CD1c-positive myeloid dendritic cell (primary cell): ENCODE measurements at regions not wholly inside any gene's neighbourhood (a gene's known extent, or its start where the extent isn't known, plus 50 kb on each side); places are given as distances from the start of the nearest gene placed in this dataset.
"Not testable (repeated sequence)": the region's sequence is repeated elsewhere in the genome, so short reads cannot be mapped to it uniquely, and the experiment has no call there.

Experiments
- DNase-seq: peaks from one replicate; pipeline ENCODE4 v3.0.0-alpha.2; 2016; ENCODE audit errors: extremely low spot score

DNA sequence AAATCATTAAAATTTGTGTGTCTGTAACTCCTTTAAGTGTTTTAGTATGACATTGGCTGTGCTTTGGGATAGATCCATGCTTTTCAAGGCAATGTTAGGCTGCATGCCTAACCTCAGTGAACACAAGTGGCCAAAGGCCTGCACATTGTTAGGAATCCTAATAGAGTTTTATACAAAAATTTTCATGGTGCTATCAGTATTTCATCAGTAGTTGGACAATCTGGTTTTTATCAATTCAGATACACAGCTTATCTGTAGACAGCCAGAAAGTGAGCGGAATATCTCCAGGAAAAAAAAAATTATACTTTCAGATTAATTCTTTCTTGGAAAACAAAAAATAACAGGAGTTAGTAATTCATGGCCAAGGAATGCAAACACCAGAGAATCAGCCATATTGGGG, 324.0 kb upstream of the PDE3A start:
- DNase-seq = no peak

DNA sequence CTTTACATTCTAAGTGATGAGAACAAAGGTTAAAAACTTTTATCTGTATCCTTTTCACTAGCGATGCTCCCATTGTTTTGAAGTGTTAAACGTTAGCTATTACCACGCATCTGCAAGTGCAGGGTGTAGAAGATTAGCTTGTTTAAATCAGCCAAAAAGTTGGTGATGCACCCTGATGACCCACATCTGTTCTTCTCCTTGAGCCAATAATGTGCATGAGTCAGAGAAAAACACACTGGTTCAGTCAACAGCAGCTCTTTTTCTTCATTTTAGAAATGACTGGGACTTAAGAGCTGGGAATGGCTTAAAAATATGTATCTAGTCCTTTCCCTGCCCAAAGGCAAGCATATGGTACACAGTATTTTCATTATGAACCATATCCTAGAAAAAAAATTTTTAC, 323.5 kb upstream of the PDE3A start:
- no peak for DNase-seq

DNA sequence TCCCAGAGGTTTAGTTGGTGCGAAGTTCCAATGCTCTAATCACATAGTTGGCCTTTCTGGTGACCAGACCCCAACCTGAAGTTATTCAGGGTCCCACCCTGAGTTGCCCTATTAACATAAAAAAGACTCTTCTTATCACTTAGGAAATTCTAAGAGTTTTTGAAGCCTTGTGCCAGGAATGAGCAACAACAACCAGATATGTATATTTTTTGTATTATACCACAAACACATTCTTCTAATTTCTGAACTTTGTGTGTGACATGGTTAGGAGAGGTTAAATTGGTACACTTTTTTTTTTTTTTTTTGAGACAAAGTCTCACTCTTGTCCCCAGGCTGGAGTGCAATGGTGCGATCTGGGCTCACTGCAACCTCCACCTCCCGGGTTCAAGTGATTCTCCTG, 320.4 kb upstream of the PDE3A start:
- DNase-seq = no peak

DNA sequence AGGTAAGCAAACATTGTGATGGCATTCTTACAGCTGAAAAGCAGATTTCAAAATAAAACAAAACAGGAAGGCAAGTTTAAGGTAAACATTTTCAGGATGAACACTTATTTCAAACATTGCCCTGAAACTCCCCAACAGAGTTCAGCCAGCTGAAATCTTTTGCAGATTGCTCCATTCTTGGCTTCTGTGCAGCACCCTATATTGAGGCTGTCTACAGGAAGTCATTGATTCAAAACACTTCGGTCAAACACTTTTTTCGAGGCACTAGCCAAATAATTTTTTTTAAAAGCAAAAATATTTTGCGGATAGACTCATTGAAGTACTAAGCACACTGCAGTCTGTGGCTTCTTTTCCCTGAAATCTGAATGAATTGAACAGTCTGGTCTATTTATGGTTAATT, 318.1 kb upstream of the PDE3A start:
- no peak for DNase-seq

DNA sequence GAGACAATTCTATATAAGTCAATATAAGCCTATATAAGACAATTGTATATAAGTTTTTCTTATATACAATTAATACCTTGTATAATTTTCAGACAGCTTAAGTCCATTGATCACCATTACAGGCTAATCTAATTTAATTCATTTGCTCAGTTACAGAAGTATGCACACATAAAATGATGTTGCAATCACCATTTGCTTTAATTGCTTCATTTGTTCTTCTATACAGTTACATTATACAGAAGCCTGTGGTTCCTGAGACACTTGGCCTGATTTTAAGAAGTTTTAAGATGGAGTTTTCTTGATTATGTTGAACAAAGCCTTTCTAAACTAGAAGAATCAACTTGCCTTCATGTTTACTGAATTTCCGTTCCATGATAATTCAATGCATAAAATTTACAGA, 314.6 kb upstream of the PDE3A start:
- no peak for DNase-seq

DNA sequence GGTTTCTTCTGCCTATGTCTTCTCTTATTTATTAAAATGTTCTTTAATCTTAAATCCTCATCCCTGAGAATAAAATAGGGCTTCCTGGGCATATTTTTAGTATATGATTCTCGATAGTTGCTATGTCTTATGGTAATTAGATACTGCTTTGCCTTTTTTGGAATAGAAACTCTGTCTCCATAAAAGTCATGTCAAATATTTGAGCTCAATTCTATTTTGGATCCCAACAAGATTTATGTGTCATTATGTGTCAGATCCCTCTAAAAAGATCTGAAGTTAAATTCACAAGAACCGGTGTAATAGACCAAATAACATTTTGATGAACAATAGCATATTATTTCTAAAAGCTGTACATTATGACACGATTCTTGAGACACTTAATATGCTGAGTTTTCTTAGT, 312.5 kb upstream of the PDE3A start:
- DNase-seq = no peak

DNA sequence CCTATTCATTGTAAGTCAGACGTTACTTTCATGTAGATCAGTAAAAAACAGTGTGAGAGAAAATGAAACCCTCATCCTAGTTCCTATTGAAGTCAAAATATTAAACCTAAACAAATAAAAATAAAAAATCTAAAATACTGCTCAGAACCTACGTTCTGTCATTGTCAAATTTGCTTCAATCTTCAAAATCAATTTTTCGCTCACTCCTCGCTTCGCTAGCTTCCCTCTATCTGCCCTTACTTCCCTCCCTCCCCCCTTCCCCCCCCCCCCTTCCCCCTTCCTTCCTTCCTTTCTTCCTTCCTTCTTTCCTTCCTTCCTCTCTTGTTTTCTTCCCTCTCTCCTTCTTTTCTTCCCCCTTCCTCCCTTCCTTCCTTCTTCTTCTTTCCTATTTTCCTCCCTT, 310.9 kb upstream of the PDE3A start:
- no peak for DNase-seq

DNA sequence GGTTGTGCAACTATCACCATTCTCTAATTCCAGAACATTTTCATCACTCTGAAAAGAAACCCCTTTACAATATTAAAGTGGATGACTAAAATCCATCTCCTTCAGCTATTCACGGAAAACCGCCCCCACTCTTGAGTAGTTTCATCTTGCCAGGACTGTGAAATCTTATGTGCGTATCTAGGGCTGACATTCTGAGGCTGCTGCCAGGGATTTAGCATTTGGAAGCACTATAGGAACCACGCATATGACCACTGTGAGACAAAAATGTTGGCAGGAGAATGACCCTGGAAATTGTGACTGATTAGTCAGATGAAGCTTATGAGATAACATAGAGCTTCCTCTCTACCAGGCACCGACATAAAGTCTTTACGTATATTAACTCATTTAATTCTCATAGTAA, 305.2 kb upstream of the PDE3A start:
- DNase-seq = no peak

DNA sequence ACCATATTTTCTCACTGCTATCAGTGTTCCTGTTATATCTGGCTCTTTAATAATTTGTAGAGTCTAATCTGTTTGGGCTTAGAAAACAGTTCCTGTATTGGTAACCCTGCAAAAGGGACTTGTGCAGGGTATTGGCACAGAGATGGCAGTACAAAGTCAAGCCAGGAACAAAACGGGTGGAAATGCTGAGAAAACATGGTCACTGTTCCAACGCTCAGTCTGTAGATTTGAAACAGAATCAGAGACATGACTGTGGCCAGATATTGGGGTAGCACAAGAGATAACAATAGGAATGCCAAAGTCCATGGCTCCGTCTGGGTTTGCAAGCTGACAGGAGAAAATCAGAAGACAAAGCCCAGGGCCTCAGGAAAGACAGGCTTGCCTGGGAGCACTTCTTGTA, 290.7 kb upstream of the PDE3A start:
- DNase-seq = no peak

DNA sequence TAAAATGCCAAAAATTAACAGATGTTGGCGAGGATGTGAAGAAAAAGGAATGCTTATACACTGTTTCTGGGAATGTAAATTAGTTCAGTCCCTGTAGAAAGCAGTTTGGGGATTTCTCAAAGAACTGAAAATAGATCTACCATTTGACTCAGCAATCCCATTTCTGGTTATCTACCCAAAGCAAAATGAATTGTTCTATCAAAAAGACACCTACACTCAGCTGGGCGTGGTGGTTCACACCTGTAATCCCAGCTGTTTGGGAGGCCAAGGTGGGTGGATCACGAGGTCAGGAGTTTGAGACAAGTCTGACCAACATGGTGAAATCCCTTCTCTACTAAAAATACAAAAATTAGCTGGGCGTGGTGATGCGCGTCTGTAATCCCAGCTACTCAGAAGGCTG, 279.3 kb upstream of the PDE3A start:
- no peak for DNase-seq

DNA sequence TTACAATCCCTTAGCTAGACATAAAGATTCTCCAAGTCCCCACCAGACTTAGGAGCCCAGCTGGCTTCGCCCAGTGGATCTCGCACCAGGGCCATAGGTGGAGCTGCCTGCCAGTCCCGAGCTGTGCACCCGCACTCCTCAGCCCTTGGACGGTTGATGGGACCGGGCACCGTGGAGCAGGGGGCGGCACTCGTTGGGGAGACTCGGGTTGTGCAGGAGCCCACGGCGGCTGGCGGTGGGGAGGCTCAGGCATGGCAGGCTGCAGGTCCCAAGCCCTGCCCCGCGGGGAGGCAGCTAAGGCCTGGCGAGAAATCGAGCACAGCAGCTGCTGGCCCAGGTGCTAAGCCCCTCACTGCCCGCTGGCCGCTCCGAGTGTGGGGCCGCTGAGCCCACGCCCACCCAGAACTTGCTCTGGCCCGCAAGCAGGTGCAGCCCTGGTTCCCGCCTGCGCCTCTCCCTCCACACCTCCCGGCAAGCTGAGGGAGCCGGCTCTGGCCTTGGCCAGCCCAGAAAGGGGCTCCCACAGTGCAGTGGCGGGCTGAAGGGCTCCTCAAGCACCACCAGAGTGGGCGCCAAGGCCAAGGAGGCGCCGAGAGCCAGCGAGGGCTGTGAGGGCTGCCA, 275.0 kb upstream of the PDE3A start:
- not testable (repeated sequence) for DNase-seq

DNA sequence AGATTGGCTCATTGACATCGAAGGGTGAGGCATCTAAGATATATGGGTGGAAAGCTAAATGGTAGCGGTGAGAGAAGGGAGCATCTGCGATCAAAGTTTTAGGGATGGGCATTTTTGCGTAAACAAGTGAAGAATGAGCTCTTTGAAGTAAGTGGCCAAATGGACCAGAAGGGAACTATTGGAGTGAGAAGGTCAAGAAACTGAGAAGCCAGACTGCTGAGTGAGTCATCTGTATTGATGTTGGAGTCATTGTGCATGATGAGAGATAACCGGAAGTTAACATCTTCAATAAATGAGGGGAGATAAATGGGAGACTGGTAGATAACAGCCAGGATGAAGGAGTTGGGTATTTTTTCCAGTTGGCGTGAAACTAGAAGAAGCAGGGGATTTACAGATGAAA, 271.9 kb upstream of the PDE3A start:
- no peak for DNase-seq

DNA sequence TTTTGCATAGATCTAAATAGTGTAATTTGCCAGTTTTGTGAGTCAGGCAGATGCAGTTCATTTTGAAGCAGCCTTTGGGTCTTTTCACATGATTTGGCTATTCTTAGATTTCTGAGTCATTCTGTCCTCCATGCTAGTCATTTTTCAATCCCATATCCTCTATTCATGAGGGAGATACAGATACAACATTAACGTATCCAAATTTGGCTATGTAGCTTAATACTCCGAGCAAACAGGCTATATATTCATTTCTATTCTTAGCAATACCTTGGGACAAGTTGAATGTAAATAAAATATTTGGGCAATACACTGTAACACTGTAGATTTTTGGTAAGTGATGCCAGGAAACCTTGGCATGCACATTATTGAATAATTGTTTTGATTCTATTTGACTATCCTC, 270.7 kb upstream of the PDE3A start:
- no peak for DNase-seq

DNA sequence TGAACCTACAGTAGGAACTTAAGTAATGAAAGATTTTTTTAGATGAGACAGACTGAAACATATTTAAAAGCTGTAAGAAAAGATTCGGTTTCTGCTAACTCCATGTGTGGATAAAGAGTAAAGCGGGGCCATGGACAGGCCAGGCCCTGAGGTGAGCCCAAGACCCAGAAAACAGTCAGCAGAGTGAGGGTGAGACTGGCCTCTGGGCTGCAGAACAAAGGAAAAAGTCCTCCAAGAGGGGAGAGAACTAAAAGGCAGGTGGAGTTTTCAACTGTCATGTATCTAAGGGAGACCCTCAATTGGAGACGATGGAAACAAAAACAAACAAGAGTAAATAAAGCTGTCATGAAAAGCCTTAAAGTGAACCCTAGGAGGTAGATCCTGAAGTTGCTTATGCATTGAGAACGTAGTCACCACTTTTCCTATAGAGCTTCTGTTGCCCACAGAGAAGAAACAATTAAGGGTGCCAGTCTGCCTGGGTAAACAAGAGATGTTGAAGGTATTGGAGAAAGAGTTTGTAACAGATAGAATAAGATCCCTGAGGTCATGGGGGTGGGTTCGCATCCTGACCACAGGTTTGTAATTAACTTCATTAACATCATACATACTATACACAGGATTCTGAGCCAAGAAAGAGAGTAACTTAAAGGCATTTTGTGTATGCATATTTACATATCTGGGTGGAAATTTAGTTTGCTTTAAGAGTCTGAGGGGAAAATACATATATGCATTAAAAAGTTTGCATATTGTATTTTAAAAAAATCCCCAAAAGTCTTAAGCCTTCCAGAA, 268.7 kb upstream of the PDE3A start:
- DNase-seq = no peak

DNA sequence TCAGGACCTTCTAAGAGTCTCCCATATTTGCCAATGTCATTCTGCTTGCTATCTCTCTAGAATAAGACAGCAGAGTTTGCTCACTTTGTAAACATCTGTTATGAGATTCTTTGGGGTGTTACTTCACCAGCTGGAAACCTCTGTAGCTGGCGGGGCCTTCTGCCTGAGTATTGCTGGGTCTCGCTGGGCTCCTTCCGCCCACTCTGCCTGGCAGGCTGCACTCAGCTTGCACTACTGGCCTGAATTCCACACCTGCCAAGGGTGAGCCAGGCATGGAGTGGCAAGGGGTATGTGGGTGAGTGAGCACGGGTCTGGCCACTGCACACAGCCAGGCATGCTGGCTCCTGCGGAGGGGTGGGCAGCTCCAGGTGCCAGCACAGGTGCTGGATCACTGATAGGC, 267.3 kb upstream of the PDE3A start:
- no peak for DNase-seq

DNA sequence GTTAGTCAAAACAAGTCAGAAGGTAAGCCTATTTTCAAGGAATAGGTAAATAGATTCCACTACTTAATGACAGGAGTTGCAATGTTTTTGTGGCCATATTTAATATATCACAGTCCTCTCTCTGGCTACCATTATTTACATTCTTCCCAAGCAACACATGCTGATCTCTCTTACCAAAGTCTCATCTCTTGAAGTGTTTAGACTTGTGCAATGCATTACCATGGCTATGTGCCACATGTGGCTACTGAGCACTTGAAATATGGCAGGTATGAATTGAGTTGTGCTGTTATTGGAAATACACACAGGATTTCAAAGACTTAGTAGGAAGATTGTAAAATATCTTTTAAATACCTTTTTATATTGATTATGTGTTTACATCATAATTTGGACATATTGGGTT, 262.4 kb upstream of the PDE3A start:
- DNase-seq = no peak

DNA sequence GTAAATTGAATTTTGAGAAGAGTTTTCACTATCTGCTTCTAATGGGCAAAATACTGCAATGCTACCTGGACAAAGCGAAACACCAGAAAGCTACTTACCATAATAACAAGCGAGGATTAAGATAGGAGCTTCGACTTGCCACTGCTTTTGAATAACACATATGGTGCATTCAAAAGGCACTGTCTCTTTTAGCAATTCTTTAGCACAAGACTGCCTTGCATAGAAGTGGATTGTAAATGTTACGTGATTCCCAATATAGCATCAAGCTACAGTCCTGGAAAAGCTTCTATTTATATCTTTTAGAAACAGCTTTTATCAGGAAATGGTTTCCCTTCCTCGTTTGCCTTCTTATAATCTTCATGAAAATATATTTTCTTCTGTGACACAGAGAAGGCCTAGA, 258.7 kb upstream of the PDE3A start:
- no peak for DNase-seq

DNA sequence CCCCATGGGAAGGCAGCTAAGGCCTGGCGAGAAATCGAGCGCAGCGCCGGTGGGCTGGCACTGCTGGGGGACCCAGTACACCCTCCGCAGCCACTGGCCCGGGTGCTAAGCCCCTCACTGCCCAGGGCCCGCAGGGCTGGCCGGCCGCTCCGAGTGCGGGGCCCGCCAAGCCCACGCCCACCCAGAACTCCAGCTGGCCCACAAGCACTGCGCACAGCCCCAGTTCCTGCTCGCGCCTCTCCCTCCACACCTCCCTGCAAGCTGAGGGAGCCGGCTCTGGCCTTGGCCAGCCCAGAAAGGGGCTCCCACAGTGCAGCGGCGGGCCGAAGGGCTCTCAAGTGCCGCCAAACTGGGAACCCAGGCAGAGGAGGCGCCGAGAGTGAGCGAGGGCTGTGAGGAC, 253.0 kb upstream of the PDE3A start:
- DNase-seq = not testable (repeated sequence)

DNA sequence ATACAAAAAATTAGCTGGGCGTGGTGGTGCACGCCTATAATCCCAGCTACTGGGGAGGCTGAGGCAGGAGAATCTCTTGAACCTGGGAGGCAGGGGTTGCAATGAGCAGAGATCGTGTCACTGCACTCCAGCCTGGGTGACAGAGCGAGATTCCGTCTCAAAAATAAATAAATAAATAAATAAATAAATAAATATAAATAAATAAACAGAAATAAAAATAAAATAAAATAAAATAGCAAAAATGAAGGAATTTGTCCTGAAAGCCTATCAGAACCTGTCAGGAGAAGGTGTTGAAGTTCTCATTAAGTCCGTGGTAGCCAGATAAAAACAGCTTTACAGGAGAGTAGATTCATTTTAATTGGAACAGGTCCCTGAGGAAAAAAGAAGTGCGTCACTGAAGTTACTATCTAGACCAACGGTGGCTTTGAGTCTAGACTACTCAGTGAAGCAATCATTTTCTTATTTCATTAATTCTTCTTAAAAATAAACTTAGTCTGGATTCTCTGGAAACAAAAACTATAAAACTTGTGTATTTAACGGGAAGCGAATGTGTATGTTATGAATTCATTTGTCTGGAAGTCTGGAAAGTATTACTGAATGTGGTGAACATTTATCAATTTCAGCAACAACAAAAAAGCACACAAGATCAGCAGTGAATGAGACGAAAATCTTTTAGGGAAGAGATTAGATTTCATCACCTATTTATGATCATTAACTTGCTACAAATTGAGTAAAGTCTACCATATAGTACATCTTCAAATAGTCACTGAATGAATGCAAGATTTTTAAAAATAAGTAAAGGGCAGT, 248.5 kb upstream of the PDE3A start:
- DNase-seq = no peak

DNA sequence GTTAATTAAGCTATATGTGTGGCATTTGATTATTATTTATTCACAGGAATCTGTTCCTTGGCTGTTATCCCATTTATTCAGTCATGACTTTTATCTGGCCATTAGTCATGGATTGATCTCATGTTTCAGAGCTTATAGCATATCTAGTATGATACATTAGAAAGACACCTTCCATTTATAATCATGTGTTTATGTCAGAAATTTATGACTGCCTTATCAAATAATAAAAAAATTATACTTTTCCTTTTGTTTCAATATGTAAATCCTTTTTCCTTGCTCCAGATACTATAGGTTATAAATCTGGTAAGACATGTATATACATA, 248.0 kb upstream of the PDE3A start:
- no peak for DNase-seq

DNA sequence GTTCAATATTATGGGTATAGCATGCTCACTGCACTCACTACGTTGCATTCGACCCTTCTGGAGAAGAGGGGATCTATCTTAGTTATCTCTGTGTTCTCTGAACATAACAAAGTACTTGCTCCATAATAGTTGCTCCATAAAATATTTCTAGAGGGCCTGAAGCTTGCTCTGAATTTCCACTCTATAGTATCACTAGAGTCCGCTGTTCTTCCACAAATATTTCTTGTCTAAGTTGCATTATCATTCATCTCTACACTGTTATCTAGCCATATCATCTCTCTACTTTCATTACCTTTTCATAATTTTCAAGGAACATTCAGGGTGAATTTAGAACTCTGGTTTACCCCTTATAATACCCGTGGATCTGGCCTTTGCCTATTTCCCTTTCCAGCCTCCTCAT, 246.1 kb upstream of the PDE3A start:
- no peak for DNase-seq

DNA sequence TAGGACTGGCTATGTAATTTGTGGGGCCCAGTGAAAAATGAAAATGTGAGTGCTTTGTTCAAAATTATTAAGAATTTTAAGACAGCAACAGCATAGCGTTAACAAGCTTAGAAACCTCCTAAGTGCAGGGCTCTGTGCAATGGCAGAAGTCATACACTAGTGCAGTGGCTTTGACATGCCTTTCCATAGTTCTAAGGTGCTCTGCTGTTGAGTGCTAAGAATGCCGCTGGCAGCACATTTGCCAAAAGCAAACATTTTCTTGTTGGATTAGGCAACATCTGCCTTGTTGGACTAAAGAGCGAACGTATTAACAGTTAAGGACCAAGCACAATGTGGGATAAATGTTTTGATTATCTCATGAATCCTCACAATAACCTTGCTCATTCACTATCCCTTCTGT, 244.9 kb upstream of the PDE3A start:
- DNase-seq = no peak

DNA sequence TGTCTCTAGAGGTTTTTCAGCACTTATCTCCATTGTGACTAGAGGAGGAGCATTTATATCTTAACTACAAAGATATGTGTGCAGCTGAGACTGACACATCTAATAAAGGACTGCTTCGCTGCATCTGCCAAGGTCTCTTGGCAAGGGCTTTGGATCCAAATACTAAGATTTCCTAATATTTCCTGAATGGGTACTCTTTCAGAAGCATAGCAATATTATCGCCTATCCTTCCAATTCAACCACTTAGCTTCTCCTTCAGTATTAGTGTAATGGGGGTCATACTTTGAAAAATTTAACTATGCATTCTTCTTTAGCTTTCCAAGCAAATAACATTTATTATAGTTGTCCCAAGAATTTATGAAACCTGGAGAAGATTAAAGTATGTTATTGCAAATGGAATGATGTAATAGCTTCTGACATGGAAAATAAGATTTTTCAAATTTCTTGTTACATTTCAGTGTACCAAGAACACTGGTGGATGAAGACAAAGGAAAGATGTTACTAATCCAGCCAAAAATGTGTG, 243.0 kb upstream of the PDE3A start:
- no peak for DNase-seq
